Sciatic nerve (tissue), 2 donors: ENCODE measurements at regions not wholly inside any gene's neighbourhood (a gene's known extent, or its start where the extent isn't known, plus 50 kb on each side); places are given as distances from the start of the nearest gene placed in this dataset.

Experiments used
- ATAC-seq: fragments of 200-7000 bp; cut with Tn5 transposase; one replicate; pipeline ENCODE4 v1.9.1; 2020; ENCODE audit warnings: mild to moderate bottlenecking, moderate library complexity
- DNase-seq: peaks from one replicate; pipeline ENCODE4 v3.0.0-alpha.2; 2020; ENCODE audit warnings: low spot score
- intact Hi-C: fragments of 100-400 bp; cut with DNase I; formaldehyde crosslinking; loops from one replicate; pipeline ENCODE4 v1.14.2; 2022
- donor health status: DM: no; HTN: no; CAD: no.
- donor health status: DM: no; HTN: no; CAD: no.

DNA sequence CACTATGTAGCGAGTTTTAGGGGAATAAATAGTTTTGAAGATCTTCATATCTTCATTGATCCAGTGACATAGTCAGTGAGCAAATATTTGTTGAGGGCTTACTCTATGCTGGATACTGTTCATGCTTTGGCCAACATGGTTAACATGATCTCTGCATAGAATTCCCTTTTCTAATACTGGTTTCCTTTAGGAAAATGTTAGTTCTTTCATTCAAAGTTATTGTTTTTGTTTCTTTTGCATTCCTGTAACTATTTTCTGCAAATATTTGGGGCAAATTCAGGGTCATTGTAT lies 226.5 kb downstream of the C12orf50 start:
- ATAC-seq (no peak), DNase-seq (no peak)
- intact Hi-C loops: no loop called here

DNA sequence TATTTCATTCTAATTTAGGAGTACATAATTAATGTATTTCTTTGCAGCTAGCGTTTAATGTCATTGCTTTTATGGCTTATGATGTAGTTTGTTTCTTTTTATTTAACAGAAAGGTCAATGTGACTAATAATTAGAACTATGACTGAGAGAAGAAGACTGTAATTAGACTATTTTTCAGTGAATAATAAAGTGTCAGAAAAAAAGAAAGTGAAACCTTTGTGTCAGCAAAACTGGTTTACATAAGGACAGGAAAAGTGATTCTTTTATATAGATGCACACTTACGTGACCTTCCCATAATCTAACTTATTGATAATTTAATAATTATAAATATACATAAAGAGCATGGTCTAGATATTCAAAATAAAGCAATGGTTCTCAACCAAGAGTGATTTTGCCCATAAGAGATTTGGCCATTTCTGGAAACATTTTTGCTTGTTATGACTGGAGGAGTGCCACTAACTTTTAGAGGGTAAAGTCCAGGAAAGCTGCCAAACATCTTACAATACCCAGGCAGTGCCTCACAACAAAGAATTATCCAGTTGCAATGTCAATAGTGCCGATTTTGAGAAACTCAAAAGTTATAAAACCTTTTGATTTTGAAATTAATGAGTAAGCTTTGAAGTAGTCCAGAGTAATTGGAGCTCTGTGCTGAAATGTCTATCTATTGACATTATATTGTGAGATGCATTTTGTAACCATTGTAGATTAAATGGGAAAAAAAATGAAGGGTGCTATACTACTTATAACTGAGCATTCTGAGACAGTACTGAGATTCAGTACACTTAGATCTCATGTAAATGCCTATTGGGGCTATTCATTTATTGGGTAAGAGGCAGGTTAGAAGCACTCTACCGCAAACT lies 227.1 kb downstream of the C12orf50 start:
- intact Hi-C loops: no loop called here
- ATAC-seq (no peak), DNase-seq (no peak)

DNA sequence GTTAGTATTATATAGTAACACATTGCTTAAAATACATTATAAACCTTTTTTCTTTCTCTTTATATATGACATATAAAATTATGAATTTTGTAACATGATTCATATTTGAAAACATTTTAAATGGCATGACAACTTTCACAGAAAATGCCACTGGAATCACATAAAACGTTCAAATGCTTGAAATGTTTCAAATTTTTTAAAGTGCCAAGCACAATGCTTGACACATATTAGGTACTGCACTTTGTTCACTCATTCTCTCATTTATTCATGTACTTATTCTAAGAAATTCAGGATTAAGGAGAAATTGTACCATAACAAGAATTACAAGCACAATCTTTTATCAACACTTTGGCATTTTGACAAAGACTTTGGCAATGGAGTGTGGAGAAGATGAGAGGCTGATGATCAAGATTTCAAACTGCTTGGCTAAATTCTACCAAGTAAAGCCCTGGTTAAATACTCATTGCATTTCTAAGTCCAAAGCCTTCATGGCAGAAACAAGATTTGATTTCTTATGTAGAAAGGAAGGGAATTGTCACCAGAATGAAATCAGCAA lies 232.2 kb downstream of the C12orf50 start:
- intact Hi-C loops: no loop called here
- DNase-seq: no peak
- ATAC-seq: no peak

DNA sequence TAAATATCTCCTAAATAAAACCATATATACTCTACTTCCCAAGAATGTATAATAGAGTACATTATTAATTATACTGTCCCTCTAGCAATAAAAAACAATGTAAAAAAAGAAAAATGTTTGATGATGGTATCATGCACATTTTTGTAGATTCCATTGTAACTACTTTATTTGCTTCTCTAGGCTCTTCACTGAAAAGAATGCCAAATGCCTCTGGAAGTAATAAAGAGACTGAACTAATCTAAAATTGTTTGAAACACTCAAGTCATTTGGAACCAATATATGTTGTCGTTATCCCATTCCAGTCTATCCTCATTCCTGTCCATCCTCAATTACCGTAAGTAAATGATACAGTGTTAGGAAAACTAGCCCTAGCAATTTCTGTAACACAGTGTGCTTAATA lies 233.6 kb downstream of the C12orf50 start:
- intact Hi-C loops: no loop called here
- DNase-seq (no peak), ATAC-seq (no peak)

DNA sequence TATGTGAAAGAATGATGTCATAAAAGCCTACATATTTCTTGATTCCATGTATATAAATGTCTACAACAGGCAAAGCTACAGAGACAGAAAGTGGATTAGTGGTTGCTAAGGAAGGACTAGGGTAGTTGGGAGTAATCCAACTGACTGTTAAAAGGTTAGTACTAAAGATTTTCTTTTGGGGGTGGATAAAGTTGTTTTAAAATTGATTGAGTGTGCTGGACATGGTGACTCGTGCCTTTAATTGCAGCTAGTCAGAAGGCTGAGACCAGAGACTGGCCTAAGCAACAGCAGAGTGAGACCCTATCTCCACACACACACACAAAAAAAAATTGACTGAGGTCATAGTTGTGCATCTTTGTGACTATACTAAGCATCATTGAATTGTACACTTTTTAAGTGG lies 234.3 kb downstream of the C12orf50 start:
- ATAC-seq (no peak), DNase-seq (no peak)
- intact Hi-C loops: no loop called here

DNA sequence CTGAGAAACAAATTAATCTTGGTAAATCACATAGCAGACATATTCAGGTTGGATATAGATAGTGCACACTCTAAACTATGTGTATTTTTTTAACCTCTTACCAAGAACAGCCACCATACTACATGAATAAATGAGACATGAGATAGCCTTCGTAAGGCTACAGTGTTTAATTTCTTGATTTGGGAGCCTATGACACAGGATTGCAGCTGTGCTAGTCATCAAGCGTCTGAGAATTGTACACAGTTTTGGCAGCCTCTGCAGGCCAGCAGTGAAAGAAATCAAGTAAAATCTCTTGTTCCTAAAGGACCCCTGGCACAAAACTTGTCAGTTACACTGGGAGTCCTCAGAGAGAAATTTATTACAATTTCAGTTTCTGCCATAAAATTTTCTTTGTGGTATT lies 236.1 kb downstream of the C12orf50 start:
- intact Hi-C loops: no loop called here
- no peak for DNase-seq
- ATAC-seq: no peak

DNA sequence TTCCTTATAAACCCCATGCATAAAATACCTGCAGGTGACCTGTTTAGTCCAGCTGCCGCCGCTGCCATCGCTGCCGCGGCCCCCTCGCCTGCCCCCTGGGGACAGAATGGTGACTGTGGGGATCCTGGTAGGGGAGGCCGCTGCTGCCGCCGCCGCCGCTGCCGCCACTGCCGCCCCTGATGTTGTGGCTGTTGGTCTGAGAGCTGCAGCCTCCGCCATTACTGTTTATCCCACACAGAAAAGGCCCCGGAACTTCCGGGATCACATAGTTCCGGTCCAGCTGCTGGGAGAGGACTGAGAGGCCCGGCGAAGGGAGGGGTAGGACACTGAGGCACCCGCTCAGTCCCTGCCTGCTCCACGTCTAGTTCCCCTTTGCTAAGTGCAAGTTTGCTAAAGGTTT lies 244.9 kb downstream of the C12orf50 start:
- no peak for DNase-seq
- intact Hi-C loops: no loop called here
- ATAC-seq: no peak

DNA sequence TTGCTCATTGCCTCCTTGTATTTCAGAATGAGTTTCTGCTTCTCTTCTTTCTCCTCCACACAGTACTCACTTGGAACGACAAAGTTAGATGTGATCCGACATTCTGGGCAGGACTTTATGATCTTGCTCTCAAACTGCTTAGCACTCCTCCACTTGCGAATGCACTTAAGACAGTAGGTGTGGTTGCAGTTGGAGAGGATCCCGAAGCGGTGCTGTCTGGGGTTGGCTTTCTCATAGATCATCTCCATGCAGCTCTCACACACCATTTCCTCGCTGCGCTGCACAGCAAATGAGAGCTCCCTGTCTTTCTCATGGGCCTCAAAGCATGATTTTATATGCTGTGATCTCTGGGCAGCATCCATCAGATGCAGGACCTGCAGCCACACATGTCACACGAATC lies 245.7 kb downstream of the C12orf50 start:
- intact Hi-C loops: no loop called here
- ATAC-seq (no peak), DNase-seq (no peak)

DNA sequence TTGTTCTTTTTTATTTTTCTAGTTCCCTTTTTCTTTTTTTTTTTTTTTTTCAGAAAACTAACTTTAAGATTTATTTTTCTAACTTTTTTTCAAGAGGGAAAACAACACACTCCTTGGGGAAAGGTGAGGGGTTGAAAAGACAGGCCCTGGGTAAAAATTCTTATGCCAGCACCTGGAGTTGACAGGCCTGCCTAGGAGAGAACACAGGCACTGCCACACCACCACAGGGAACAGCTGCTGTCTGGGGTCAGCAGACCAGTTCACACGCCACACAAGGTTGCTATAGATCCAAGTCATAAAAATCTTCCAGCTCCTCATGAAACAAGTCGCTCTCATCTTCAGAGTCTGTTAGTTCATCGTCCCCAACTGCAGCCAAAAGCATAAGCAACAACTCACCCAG lies 246.4 kb downstream of the C12orf50 start:
- intact Hi-C loops: no loop called here
- DNase-seq (no peak), ATAC-seq (no peak)

DNA sequence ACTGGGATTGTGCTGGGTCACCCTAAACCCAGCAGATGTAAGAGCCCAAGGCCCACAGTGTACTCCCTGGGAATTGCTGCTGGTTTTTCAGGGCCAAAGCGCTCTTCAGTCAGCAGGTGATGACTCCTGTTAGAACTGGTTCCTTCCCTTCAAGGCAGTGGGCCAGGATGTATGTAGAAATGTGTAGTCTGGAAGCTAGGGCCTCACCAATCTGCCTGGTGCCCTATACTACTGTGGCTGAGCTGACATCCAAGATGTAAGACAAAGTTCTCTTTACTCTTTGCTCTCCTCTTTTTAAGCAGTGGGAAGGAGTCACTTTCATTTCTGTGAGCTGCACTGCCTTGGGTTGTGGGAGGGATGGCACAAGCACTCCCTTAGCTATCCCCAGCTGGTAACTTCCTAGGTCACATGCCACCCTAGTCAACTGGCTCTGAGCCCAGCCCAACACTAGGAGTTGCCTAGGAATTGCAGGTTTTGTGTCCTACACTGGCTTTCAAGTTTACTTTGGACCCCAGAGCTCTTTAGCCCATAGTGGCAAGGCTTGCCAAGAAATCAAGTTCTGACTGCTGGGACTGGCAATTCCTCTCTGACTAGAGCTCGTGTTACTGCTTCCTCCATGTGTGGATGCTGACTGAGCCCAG lies 249.2 kb downstream of the C12orf50 start:
- intact Hi-C loops: no loop called here
- ATAC-seq: no peak
- no peak for DNase-seq

DNA sequence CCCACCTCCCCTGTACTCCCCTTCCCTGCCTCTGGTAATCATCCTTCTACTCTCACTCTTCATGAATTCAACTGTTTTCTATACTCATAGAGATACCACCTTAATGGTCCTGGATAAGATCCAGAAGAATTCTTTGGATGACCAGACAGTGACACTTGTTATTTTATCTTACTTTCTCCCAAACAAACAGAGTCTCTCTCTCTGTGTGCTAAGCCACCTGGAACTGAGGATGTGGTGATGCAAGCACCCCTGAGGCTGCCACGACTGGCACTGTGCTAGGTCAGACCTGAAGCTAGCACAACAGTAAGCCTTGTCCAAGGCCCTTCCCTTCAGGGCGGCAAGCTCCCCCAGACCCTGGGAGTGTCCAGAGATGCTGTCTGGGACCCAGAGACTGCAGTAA lies 250.2 kb downstream of the C12orf50 start:
- intact Hi-C loops: no loop called here
- ATAC-seq (no peak), DNase-seq (no peak)

DNA sequence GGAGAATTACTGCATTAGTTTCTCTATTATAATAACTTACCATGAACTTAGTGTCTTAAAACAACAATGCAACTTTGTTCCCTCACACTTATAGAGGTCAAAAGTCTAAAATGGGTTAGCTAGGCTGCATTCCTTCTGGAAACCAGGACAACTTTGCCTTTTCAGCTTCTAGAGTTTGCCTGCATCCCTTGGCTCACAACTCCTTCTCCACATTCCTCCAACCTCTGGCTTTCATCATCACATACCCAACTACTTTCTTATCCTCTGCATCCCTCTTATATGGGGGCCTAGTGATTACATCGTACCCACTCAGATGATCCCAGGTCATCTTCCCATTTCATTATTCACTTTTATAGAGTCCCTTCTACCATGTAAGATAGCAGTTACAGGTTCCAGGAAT lies 251.1 kb downstream of the C12orf50 start:
- no peak for ATAC-seq
- DNase-seq: no peak
- intact Hi-C loops: no loop called here

DNA sequence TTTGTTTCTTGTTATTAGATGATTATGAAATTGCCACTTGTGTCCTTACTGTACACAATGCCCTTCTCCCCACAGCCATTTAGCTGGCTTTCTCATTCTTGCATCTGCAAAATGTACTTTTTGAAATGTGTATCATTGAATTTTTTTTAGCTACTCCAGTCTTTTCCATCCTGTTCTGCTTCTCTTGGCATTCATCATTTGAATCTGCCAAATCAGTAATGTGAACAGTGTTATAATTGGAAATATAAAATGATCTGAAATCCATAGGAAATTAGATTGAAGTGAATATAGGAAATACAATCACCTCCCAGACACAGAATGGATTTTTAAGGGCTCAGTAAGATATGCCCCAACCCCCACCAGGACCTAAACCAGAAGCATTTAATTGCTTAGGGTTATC lies 253.4 kb downstream of the C12orf50 start:
- no peak for ATAC-seq
- DNase-seq: no peak
- intact Hi-C loops: no loop called here

DNA sequence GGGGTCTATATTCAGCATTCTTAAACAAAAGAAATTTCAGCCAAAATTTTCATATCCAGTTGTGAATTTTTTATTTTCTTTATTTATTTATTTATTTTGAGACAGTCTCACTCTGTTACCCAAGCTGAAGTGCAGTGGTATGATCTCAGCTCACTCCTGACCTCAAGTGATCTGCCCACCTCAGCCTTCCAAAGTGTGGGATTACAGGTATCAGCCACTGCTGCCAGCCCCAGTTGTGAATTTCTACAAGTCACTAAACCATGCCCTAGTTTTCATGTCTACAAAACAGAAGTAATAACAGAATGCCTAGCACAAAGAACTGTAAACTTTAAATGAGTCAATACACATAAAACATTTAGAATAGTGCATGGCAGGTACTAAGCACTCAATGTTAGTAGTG lies 254.2 kb downstream of the C12orf50 start:
- ATAC-seq (no peak), DNase-seq (no peak)
- intact Hi-C loops: no loop called here

DNA sequence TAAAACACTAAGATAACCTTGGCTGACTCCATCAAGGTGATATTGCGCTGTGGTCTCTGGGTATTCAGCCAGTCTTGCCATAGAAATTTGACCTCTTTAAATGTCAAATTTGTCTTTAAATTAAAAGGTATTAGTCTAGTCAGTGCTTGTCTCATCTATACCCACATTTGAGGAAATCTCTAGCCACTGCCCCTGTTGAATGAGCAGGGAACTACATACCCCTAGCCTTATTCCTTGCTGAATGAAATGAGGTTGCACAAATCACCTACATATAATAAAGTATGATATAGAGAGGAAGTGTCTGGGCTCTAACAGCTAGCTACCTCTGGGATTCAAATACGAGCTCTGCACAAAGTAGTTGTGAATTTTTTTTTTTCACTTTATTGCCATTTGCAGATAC lies 256.8 kb downstream of the C12orf50 start:
- intact Hi-C loops: no loop called here
- no peak for ATAC-seq
- no peak for DNase-seq

DNA sequence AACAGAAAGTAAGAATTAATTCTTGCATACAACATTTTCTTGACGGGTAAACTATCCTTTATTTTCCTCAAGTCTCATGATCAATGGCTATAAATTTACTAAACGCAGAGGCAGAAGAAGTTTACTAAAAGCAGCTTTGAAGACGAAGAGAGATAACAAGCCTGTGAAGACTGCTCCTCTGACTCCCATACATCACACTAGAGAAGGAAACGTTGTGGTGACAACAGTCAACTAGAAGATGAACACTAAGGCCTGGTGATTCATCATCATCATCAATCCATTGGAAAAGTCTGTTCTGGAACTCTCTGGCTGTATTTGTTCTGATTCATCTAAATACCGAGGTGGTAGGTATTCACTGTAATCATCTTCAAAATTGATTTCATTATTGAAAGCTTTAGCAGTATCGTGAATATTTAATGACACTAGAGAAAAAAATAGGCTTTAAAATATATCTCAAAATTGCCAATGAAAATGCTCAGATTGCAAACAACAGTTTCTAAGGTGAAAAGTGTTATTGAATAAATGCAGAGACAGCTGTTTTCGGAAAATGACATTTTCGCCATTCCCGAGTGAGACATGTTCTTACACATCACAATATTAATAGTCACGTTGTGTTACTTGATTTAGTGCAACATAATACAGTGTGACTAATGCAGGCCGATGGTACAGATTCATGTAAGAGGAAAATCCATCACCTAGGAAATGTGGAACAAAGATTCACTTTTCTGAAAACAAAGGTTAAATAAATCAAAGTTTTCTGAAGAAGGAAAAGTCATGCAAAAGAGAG lies 260.5 kb downstream of the C12orf50 start:
- DNase-seq (no peak), ATAC-seq (no peak)
- intact Hi-C loops: no loop called here

DNA sequence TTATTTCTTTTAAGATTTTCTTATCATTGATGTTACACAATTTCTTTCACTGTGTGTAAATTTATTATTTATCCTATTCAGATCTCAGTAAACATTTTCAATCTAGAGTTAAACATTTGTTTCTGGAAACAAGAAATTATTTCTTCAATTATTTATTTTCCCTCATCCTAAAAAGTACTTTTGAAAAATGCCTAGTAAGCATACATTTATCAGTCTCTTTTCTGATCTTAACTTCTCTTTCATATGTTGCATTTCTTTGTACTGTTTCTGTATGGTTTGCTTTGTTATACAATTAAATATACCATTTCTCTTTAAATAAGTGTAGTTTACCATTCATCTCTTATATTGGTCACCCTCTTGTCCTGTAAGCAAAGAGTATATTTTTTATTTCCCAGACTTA lies 263.2 kb downstream of the C12orf50 start:
- no peak for ATAC-seq

DNA sequence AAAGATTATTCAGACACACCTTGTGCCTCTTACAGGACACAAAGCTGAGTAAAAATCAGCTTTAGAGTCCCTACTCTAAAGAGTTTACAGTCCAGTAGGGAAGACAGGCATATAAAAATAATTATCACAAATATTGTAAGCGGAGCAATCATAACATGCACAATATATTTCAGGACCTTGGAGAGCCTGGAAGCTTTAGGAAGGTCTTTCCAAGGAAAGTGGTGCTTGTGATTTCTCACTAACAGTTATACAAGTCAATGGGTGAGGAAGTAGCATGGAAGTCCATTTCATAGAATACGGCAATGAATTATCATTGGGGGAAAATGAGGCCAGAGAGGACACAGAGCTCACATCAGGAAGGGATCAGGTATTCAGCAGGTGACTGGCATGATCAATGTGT lies 268.3 kb downstream of the C12orf50 start:
- DNase-seq: no peak
- no peak for ATAC-seq
- intact Hi-C loops: no loop called here

More for the DNA sequence above, 263.2 kb downstream of the C12orf50 start:
- intact Hi-C loops: no loop called here
- no peak for DNase-seq

DNA sequence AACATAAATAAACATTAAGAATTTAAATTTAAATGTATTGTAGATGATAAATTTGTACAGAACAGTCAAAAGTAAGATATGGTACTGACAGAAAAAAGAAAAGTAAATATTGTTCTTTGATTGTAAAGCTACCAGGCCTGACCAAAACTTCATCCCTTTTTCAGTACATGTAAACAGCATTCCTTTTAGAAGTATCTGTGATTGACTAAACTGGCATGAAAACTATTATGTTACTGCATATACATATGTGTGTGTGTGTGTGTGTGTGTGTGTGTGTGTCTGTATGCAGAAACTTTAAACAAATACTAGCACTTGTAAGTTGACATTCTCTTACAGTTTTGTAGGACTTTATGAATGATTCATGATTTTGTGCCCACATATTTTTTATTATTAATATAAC lies 270.9 kb downstream of the C12orf50 start:
- ATAC-seq (no peak), DNase-seq (no peak)
- intact Hi-C loops: no loop called here

DNA sequence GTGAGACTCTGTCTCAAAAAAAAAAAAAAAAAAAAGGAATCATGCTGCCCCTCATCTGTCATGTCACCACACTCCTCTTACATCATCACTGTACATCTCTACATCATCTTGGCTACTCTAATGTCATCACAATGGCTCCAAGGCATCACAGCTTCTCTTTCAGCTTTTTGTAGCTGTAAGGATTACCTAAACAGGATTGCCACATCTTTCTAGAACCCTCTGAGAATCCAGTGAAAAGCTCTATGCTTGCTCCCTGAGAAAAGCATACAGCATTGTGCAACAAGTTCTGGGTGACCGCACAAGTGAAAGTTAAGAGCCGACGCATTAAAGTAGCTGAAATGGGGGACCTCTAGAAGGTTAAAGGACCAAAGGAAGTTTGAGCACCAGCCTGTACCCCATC lies 272.5 kb downstream of the C12orf50 start:
- ATAC-seq: no peak
- DNase-seq: no peak
- intact Hi-C loops: no loop called here
